Stimulated activated memory B cell treated with anti-CD40 and anti-IgM and Interleukin-4, amounts not matched to agents 10 μg/mL and 1 μg/mL and 100 μg/mL, for 72 hours (primary cell): ENCODE measurements at regions not wholly inside any gene's neighbourhood (a gene's known extent, or its start where the extent isn't known, plus 50 kb on each side); places are given as distances from the start of the nearest gene placed in this dataset.
"Not testable (repeated sequence)": the region's sequence is repeated elsewhere in the genome, so short reads cannot be mapped to it uniquely, and the experiment has no call there.

Experiments
- ATAC-seq: fragments of 150-1000 bp; cut with Tn5 transposase; 2 replicates; pipeline ENCODE4 v1.10.0; 2021
- H3K27ac Mint-ChIP-seq: one replicate; pipeline ENCODE4 v1.8.0; 2022; ENCODE audit warnings: mild to moderate bottlenecking, mixed read lengths
- H3K27me3 Mint-ChIP-seq: one replicate; pipeline ENCODE4 v1.8.0; 2022; ENCODE audit warnings: mixed read lengths
- H3K36me3 Mint-ChIP-seq: one replicate; pipeline ENCODE4 v1.8.0; 2022; ENCODE audit warnings: mixed read lengths
- H3K4me1 Mint-ChIP-seq: one replicate; pipeline ENCODE4 v1.8.0; 2022; ENCODE audit warnings: mixed read lengths
- H3K4me3 Mint-ChIP-seq: one replicate; pipeline ENCODE4 v1.8.0; 2022; ENCODE audit warnings: mild to moderate bottlenecking, moderate library complexity, mixed read lengths
- H3K9me3 Mint-ChIP-seq: one replicate; pipeline ENCODE4 v1.8.0; 2022; ENCODE audit warnings: mixed read lengths

GRCh38 chr6:62982951-62983350 lies 228.3 kb upstream of the FKBP1C start:
- no peaks in the 10 kb centered on the region for H3K4me1 Mint-ChIP-seq
- ATAC-seq, result no peak
- no peak overlapping the region for H3K4me3 Mint-ChIP-seq
- no peaks in the 10 kb centered on the region for H3K27me3 Mint-ChIP-seq
- H3K9me3 Mint-ChIP-seq, result peaks cover 3% of the 10 kb centered on the region
- no peak overlapping the region for H3K27ac Mint-ChIP-seq
- H3K36me3 Mint-ChIP-seq, result no peaks in the 10 kb centered on the region

- H3K27ac Mint-ChIP-seq, H3K27me3 Mint-ChIP-seq, H3K9me3 Mint-ChIP-seq, ATAC-seq, H3K4me3 Mint-ChIP-seq, H3K36me3 Mint-ChIP-seq, H3K4me1 Mint-ChIP-seq: not testable (repeated sequence)
These were observed 219.6 kb upstream of the FKBP1C start for GRCh38 chr6:62991696-62992095.

DNA sequence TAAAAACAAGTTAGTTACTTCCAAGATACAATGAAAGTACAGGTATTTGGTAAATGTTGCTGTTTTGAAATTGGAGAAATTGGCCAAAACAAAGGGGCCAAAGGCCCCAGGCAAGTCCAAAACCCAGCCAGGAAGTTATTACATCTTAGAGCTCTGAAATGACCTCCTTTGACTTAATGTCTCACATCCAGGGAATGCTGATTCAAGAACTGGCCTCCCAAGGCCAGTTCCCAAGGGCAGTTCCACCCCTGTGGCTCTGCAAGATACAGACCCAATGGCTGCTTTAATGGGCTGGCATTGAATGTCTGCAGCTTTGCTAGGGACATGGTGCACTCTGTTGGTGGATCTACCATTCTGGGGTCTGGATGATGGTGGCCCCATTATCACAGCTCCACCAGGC lies 217.3 kb upstream of the FKBP1C start:
- no peak for ATAC-seq
- no peaks in the 10 kb centered on the region for H3K27me3 Mint-ChIP-seq

DNA sequence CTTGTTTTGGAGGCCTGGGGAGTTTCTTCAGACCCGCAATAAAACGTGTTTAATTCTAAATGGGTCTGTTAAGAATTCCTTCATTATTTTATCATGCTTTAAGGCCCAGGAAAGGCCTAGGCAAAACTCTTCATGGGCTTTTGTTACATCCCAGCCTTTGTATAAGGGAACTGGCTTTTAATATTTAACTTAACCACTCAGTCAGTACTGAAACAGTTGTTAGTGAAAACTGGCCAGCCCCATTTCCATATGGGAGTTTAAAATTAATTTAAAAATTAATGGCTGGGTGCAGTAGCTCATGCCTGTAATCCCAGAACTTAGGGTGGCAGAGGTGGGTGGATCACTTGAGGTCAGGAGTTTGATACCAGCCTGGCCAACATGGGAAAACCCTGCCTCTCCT lies 213.2 kb upstream of the FKBP1C start:
- no peak overlapping the region for H3K4me3 Mint-ChIP-seq
- peaks cover 3% of the 10 kb centered on the region for H3K9me3 Mint-ChIP-seq
- H3K27me3 Mint-ChIP-seq, result no peaks in the 10 kb centered on the region
- ATAC-seq, result no peak
- no peaks in the 10 kb centered on the region for H3K36me3 Mint-ChIP-seq
- no peaks in the 10 kb centered on the region for H3K4me1 Mint-ChIP-seq
- no peak overlapping the region for H3K27ac Mint-ChIP-seq

More for the DNA sequence above, 217.3 kb upstream of the FKBP1C start:
- Mint-ChIP-seq H3K36me3 (no peaks in the 10 kb centered on the region), H3K4me3 (no peak overlapping the region), H3K27ac (no peak overlapping the region), H3K9me3 (peaks cover 3% of the 10 kb centered on the region), H3K4me1 (no peaks in the 10 kb centered on the region)

DNA sequence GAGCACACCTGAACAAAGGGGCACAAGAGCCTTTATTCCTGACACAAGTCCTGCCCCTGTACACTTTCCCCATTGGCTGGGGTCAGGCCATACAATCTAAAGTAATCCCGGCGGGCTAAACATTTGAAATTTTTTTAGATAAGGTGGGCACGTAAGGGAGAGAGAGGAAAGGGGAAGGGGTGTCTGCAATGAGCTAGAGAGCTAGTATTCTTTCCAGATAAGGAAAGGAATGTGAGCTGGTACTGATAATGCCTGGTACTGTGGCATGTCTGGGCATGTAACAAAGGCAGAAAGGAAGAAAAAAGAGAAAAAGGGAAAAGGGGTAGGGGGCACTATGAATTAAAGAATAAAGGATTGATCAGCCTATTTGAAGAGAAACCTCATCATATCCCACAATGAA lies 212.0 kb upstream of the FKBP1C start:
- not testable (repeated sequence) for H3K4me3 Mint-ChIP-seq, H3K27me3 Mint-ChIP-seq, H3K27ac Mint-ChIP-seq, ATAC-seq, H3K9me3 Mint-ChIP-seq, H3K36me3 Mint-ChIP-seq, H3K4me1 Mint-ChIP-seq

DNA sequence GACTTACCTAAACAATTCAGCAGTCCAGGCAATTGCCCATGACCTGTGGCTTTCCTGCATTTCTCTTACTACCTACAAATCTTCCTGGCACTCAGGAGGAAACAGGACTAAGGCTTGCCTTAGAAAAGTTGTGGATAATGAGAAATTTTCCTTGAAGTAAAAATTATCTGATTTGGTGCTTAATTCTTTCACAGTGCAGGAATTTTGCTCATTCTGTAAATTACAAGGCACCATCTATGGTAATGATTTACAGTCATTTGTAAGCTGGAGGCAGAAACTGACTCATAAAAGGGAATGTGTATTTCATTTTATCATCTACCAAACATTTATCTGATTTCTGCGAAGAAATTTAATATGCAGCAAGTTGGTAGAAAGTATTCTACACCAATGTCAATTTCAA lies 211.5 kb upstream of the FKBP1C start:
- Mint-ChIP-seq H3K27me3 (no peaks in the 10 kb centered on the region), H3K27ac (no peak overlapping the region), H3K9me3 (peaks cover 3% of the 10 kb centered on the region), H3K4me3 (no peak overlapping the region), H3K4me1 (no peaks in the 10 kb centered on the region), H3K36me3 (no peaks in the 10 kb centered on the region)
- ATAC-seq, result no peak

- not testable (repeated sequence) for H3K36me3 Mint-ChIP-seq, H3K27ac Mint-ChIP-seq, ATAC-seq, H3K4me1 Mint-ChIP-seq, H3K4me3 Mint-ChIP-seq, H3K27me3 Mint-ChIP-seq
- H3K9me3 Mint-ChIP-seq, result peaks cover 12% of the 10 kb centered on the region
These were observed 205.3 kb upstream of the FKBP1C start for GRCh38 chr6:63006018-63006417.

DNA sequence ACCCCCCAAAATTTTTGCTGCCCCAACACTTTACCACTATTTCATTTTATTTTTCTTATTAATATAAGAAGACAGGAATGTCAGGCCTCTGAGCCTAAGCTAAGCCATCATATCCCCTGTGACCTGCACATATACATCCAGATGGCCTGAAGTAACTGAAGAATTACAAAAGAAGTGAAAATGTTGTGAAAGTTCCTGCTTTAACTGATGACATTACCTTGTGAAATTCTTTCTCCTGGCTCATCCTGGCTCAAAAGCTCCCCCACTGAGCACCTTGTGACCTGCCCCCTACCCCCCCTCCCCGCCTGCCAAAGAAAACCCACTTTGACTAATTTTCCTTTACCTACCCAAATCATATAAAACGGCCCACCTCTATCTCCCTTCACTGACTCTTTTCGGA lies 200.3 kb upstream of the FKBP1C start:
- not testable (repeated sequence) for H3K9me3 Mint-ChIP-seq

GRCh38 chr6:63014290-63014689 lies 197.0 kb upstream of the FKBP1C start:
- H3K27ac Mint-ChIP-seq, result no peak overlapping the region
- H3K4me3 Mint-ChIP-seq, result no peak overlapping the region
- H3K27me3 Mint-ChIP-seq, result no peaks in the 10 kb centered on the region
- no peak for ATAC-seq
- no peaks in the 10 kb centered on the region for H3K36me3 Mint-ChIP-seq
- no peaks in the 10 kb centered on the region for H3K4me1 Mint-ChIP-seq
- H3K9me3 Mint-ChIP-seq, result no peaks in the 10 kb centered on the region

More for the DNA sequence above, 200.3 kb upstream of the FKBP1C start:
- not testable (repeated sequence) for H3K27ac Mint-ChIP-seq, ATAC-seq, H3K4me3 Mint-ChIP-seq, H3K4me1 Mint-ChIP-seq, H3K36me3 Mint-ChIP-seq, H3K27me3 Mint-ChIP-seq

- Mint-ChIP-seq H3K27ac (no peak overlapping the region), H3K36me3 (no peaks in the 10 kb centered on the region), H3K4me3 (no peak overlapping the region), H3K27me3 (no peaks in the 10 kb centered on the region), H3K4me1 (no peaks in the 10 kb centered on the region), H3K9me3 (no peaks in the 10 kb centered on the region)
- ATAC-seq, result no peak
These were observed 188.6 kb upstream of the FKBP1C start for GRCh38 chr6:63022631-63023030.

DNA sequence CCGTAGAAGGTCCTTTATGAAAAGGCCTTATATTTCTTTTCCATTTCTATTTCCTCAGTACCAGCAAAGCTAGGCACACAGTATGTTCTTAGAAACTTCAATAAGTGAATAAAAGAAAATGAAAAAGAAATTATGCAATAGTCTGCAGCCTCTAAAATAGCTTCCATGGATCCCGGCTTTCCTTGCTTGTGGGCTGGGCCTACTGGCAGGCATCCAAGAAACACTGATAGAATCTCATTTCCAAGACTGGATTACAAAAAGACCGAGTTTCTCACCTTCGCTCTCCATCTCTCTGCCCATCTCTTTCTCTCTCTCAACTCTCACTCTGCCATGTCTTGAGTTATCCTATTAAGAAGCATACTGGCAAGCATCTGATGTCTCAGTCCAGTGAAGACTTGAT lies 187.5 kb upstream of the FKBP1C start:
- Mint-ChIP-seq H3K4me3 (no peak overlapping the region), H3K9me3 (no peaks in the 10 kb centered on the region), H3K27ac (no peak overlapping the region), H3K36me3 (no peaks in the 10 kb centered on the region), H3K4me1 (no peaks in the 10 kb centered on the region), H3K27me3 (no peaks in the 10 kb centered on the region)
- ATAC-seq, result peak; percentile 26

GRCh38 chr6:63049216-63049615 lies 162.1 kb upstream of the FKBP1C start:
- H3K27me3 Mint-ChIP-seq, result no peaks in the 10 kb centered on the region
- peaks cover 9% of the 10 kb centered on the region for H3K9me3 Mint-ChIP-seq
- H3K4me1 Mint-ChIP-seq, result no peaks in the 10 kb centered on the region
- H3K4me3 Mint-ChIP-seq, result no peak overlapping the region
- no peak for ATAC-seq
- no peak overlapping the region for H3K27ac Mint-ChIP-seq
- H3K36me3 Mint-ChIP-seq, result no peaks in the 10 kb centered on the region

- not testable (repeated sequence) for H3K27me3 Mint-ChIP-seq, H3K9me3 Mint-ChIP-seq, H3K36me3 Mint-ChIP-seq, H3K27ac Mint-ChIP-seq, H3K4me1 Mint-ChIP-seq, H3K4me3 Mint-ChIP-seq, ATAC-seq
These were observed 158.1 kb upstream of the FKBP1C start for GRCh38 chr6:63053206-63053605.

GRCh38 chr6:63058601-63059000 lies 152.7 kb upstream of the FKBP1C start:
- Mint-ChIP-seq H3K27ac (no peak overlapping the region), H3K27me3 (no peaks in the 10 kb centered on the region), H3K4me1 (no peaks in the 10 kb centered on the region), H3K36me3 (no peaks in the 10 kb centered on the region), H3K4me3 (no peak overlapping the region), H3K9me3 (no peaks in the 10 kb centered on the region)
- ATAC-seq, result no peak

DNA sequence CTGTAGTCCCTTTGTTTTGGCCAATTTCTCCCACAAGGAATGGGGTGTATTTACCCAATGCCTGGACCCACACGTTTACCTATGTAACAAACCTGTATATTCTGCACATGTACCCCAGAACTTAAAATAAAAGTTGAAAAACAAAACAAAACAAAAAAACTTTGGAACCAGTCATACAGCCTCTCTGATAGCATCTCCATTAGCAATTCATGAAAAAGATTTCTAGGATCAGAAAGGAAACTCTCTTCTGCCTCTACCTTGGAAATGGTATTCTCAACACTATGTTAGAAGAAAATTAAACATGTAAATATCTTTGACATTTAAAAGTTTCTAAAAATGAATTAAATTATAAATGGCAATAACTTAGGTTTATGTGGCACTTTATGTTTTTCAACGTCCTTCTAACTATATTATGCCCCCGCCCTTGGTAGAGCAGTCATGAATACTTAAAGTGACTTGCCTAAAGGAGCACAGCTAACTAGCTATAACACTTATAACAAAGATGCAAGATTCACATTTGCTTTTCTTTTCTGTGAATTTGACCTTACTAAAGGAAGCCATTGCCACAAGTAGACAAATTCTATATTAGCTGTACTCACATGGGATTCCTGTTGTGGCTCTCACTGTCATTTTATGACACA lies 147.5 kb upstream of the FKBP1C start:
- no peaks in the 10 kb centered on the region for H3K4me1 Mint-ChIP-seq

GRCh38 chr6:63066055-63066704 lies 145.1 kb upstream of the FKBP1C start:
- peak; percentile 27 for ATAC-seq

More for the DNA sequence above, 147.5 kb upstream of the FKBP1C start:
- Mint-ChIP-seq H3K9me3 (no peaks in the 10 kb centered on the region), H3K36me3 (no peaks in the 10 kb centered on the region), H3K27ac (no peak overlapping the region), H3K27me3 (no peaks in the 10 kb centered on the region), H3K4me3 (no peak overlapping the region)
- ATAC-seq, result no peak

More at GRCh38 chr6:63066055-63066704, 145.1 kb upstream of the FKBP1C start:
- H3K4me1 Mint-ChIP-seq, result no peaks in the 10 kb centered on the region
- H3K4me3 Mint-ChIP-seq, result no peak overlapping the region
- H3K9me3 Mint-ChIP-seq, result no peaks in the 10 kb centered on the region
- H3K36me3 Mint-ChIP-seq, result no peaks in the 10 kb centered on the region
- no peak overlapping the region for H3K27ac Mint-ChIP-seq
- no peaks in the 10 kb centered on the region for H3K27me3 Mint-ChIP-seq
